Activated B cell treated with CpG ODN at 0.5 μM for 24 hours (primary cell): ENCODE measurements at regions not wholly inside any gene's neighbourhood (a gene's known extent, or its start where the extent isn't known, plus 50 kb on each side); places are given as distances from the start of the nearest gene placed in this dataset.

Experiments used
- ATAC-seq: fragments of 200-7000 bp; cut with Tn5 transposase; one replicate; pipeline ENCODE4 v1.10.0; 2021; ENCODE audit warnings: low read depth, mild to moderate bottlenecking, moderate library complexity
- CTCF ChIA-PET: fragments of 350-600 bp; sonication (Branson Sonifier 250); formaldehyde crosslinking; loops from one replicate; lab custom pipeline; 2021; ENCODE audit warnings: antibody characterized with exemption; lab: Charles Lee
- POLR2A ChIA-PET: fragments of 350-600 bp; sonication (Branson Sonifier 250); formaldehyde crosslinking; loops from one replicate; lab custom pipeline; 2021; ENCODE audit warnings: antibody characterized with exemption; lab: Charles Lee
- DNase-seq: peaks from one replicate; pipeline ENCODE4 v3.0.0; 2022
- H3K27ac Mint-ChIP-seq: one replicate; pipeline ENCODE4 v1.8.0; 2020; ENCODE audit warnings: mixed read lengths
- H3K27me3 Mint-ChIP-seq: one replicate; pipeline ENCODE4 v1.8.0; 2021; ENCODE audit warnings: mixed read lengths
- H3K36me3 Mint-ChIP-seq: one replicate; pipeline ENCODE4 v1.8.0; 2021; ENCODE audit warnings: low read depth, mixed read lengths
- H3K4me1 Mint-ChIP-seq: one replicate; pipeline ENCODE4 v1.8.0; 2021; ENCODE audit warnings: mixed read lengths
- H3K4me3 Mint-ChIP-seq: one replicate; pipeline ENCODE4 v1.8.0; 2020; ENCODE audit warnings: mild to moderate bottlenecking, mixed read lengths
- H3K9me3 Mint-ChIP-seq: one replicate; pipeline ENCODE4 v1.8.0; 2020; ENCODE audit warnings: mixed read lengths
- intact Hi-C: fragments of 100-400 bp; cut with micrococcal nuclease; formaldehyde crosslinking; loops from one replicate; pipeline ENCODE4 v1.15.1; 2024
- TF ChIP-seq, protein P1 (sequence below): fragments of 200-600 bp; IDR thresholded peaks from one replicate; pipeline ENCODE4 v1.8.0; 2022; ENCODE audit warnings: antibody characterized with exemption, mild to moderate bottlenecking

DNA sequence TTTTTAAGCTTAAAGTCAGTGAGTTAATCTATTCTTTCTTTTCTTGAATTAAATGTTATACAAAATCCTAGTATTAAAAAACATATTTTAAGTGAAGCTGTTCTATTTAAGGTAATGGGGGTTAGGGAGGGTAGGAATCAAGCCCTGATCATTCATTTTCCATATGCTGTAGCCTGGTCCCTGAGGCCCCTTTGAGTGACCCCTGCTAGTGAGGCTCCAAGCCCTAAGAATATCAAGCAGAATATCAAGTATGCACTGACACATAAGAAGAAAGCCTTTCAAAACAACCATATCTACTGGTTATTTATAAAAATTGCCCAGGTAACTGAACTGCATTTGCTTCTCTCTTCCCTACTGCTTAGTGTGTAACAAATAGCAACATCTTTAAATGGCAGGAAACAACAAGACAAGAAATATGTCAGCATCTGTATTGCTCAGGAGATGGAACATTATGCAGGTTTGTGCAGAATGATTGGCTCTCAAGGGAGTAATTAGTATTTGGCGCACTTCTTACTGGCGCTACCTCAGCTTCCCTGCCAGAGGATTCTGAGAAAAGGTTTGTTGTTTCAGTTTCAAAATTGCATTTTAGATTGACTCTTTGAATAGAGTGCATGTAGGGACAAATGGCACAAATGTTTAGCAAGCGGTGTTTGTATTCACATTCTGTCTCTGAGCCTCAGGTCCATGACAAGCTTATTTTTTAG is 223.0 kb downstream of the DUSP6 start:
- no peak overlapping the region for H3K4me3 Mint-ChIP-seq
- no peak overlapping the region for H3K27ac Mint-ChIP-seq
- TF ChIP-seq, protein P1, sequence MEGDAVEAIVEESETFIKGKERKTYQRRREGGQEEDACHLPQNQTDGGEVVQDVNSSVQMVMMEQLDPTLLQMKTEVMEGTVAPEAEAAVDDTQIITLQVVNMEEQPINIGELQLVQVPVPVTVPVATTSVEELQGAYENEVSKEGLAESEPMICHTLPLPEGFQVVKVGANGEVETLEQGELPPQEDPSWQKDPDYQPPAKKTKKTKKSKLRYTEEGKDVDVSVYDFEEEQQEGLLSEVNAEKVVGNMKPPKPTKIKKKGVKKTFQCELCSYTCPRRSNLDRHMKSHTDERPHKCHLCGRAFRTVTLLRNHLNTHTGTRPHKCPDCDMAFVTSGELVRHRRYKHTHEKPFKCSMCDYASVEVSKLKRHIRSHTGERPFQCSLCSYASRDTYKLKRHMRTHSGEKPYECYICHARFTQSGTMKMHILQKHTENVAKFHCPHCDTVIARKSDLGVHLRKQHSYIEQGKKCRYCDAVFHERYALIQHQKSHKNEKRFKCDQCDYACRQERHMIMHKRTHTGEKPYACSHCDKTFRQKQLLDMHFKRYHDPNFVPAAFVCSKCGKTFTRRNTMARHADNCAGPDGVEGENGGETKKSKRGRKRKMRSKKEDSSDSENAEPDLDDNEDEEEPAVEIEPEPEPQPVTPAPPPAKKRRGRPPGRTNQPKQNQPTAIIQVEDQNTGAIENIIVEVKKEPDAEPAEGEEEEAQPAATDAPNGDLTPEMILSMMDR = no peak
- ChIA-PET POLR2A (no interaction called here), CTCF (no interaction called here)
- H3K36me3 Mint-ChIP-seq = no peaks in the 10 kb centered on the region
- intact Hi-C loops = no loop called here
- no peak for DNase-seq
- no peak for ATAC-seq
- peaks cover 3% of the 10 kb centered on the region for H3K4me1 Mint-ChIP-seq
- H3K9me3 Mint-ChIP-seq = no peaks in the 10 kb centered on the region
- no peaks in the 10 kb centered on the region for H3K27me3 Mint-ChIP-seq

GRCh38 chr12:89126712-89127111 is 225.6 kb downstream of the DUSP6 start:
- peaks cover 3% of the 10 kb centered on the region for H3K4me1 Mint-ChIP-seq
- ChIA-PET POLR2A (no interaction called here), CTCF (no interaction called here)
- no peaks in the 10 kb centered on the region for H3K9me3 Mint-ChIP-seq
- intact Hi-C loops = no loop called here
- no peak overlapping the region for H3K27ac Mint-ChIP-seq
- H3K27me3 Mint-ChIP-seq = no peaks in the 10 kb centered on the region
- H3K4me3 Mint-ChIP-seq = no peak overlapping the region
- TF ChIP-seq, protein P1 = no peak
- no peaks in the 10 kb centered on the region for H3K36me3 Mint-ChIP-seq
- ATAC-seq = no peak
- no peak for DNase-seq

DNA sequence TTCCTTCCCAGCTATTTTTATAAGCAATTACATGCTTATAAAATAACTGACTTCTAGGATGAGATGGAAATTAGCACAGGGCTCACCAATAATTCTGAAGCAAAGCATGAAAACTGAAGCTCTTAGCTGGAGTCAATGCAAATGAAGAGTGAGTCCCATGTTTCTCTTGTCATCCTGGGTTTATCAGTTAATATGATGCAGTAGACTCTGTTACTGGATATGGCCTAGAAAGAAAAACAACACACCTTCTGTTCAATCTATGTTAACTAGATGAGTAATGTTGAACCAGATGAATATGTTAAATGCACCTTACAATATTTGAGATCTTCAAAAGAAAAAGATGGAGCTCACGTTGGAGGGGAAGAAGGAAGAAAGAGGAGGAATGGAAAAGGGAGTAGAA is 229.4 kb downstream of the DUSP6 start:
- no peaks in the 10 kb centered on the region for H3K9me3 Mint-ChIP-seq
- POLR2A ChIA-PET = no interaction called here
- H3K4me1 Mint-ChIP-seq = peaks cover 3% of the 10 kb centered on the region
- H3K4me3 Mint-ChIP-seq = no peak overlapping the region
- CTCF ChIA-PET = no interaction called here
- H3K27ac Mint-ChIP-seq = no peak overlapping the region
- intact Hi-C loops = no loop called here
- ATAC-seq = no peak
- TF ChIP-seq, protein P1 = no peak
- no peak for DNase-seq
- H3K27me3 Mint-ChIP-seq = peaks cover 4% of the 10 kb centered on the region
- no peaks in the 10 kb centered on the region for H3K36me3 Mint-ChIP-seq

GRCh38 chr12:89117448-89118034 is 234.8 kb downstream of the DUSP6 start:
- no peaks in the 10 kb centered on the region for H3K4me1 Mint-ChIP-seq
- no peak overlapping the region for H3K27ac Mint-ChIP-seq
- ChIA-PET CTCF (no interaction called here), POLR2A (no interaction called here)
- no peaks in the 10 kb centered on the region for H3K36me3 Mint-ChIP-seq
- no peak for ATAC-seq
- TF ChIP-seq, protein P1 = no peak
- H3K9me3 Mint-ChIP-seq = no peaks in the 10 kb centered on the region
- intact Hi-C loops = no loop called here
- peaks cover 4% of the 10 kb centered on the region for H3K27me3 Mint-ChIP-seq
- H3K4me3 Mint-ChIP-seq = no peak overlapping the region
- DNase-seq = no peak

GRCh38 chr12:89111964-89112363 is 240.3 kb downstream of the DUSP6 start:
- TF ChIP-seq, protein P1 = no peak
- Mint-ChIP-seq H3K9me3 (no peaks in the 10 kb centered on the region), H3K27ac (no peak overlapping the region), H3K4me1 (no peaks in the 10 kb centered on the region), H3K4me3 (no peak overlapping the region), H3K36me3 (no peaks in the 10 kb centered on the region), H3K27me3 (no peaks in the 10 kb centered on the region)
- no peak for DNase-seq
- ChIA-PET CTCF (no interaction called here), POLR2A (no interaction called here)
- intact Hi-C loops = no loop called here
- ATAC-seq = no peak
